OCI-LY7 (cell line): ENCODE measurements at regions not wholly inside any gene's neighbourhood (a gene's known extent, or its start where the extent isn't known, plus 50 kb on each side); places are given as distances from the start of the nearest gene placed in this dataset.

Experiments
- BruUV-seq: library from RNA; stranded (reverse); fragments of 400-500 nt; replicated peaks from 2 replicates; lab custom pipeline; 2021; lab: Mats Ljungman, UMichigan
- CTCF ChIA-PET: fragments of 300-600 bp; sonication (Branson Sonifier 250); formaldehyde crosslinking; loops from one replicate; lab custom pipeline; 2022; ENCODE audit warnings: antibody characterized with exemption; ENCODE audit not compliant: unreplicated experiment; lab: Charles Lee
- POLR2A ChIA-PET: fragments of 300-600 bp; sonication (Branson Sonifier 250); formaldehyde crosslinking; loops from one replicate; lab custom pipeline; 2022; ENCODE audit warnings: antibody characterized with exemption; lab: Charles Lee
- DNase-seq: peaks from one replicate; pipeline ENCODE4 v3.0.0-alpha.2; 2015; ENCODE audit warnings: low spot score
- H2AFZ ChIP-seq: fragments of 200-600 bp; sonication (generic), shearing (Covaris generic); 2 replicates; pipeline ENCODE4 v1.6.1; 2014; ENCODE audit warnings: mild to moderate bottlenecking, antibody characterized with exemption, low read length, moderate library complexity
- H3K27ac ChIP-seq: fragments of 200-600 bp; sonication (generic); 2 replicates; pipeline ENCODE4 v1.5.1; 2014; ENCODE audit warnings: mixed run types, low read depth, mild to moderate bottlenecking, moderate library complexity, low read length, inconsistent platforms; ENCODE audit not compliant: poor library complexity, severe bottlenecking
- H3K36me3 ChIP-seq: fragments of 200-600 bp; sonication (generic); 2 replicates; pipeline ENCODE4 v1.6.1; 2014; ENCODE audit warnings: mild to moderate bottlenecking, antibody characterized with exemption, low read length, moderate library complexity, mixed read lengths; ENCODE audit not compliant: insufficient read depth
- H3K4me1 ChIP-seq: fragments of 200-600 bp; sonication (generic); 2 replicates; pipeline ENCODE4 v1.5.1; 2014; ENCODE audit warnings: mild to moderate bottlenecking, low read length; ENCODE audit not compliant: insufficient read depth, poor library complexity, severe bottlenecking
- H3K4me2 ChIP-seq: fragments of 200-600 bp; sonication (generic); 2 replicates; pipeline ENCODE4 v1.6.1; 2014; ENCODE audit warnings: mild to moderate bottlenecking, low read length
- H3K4me3 ChIP-seq: fragments of 200-600 bp; sonication (generic); 2 replicates; pipeline ENCODE4 v1.5.1; 2014; ENCODE audit warnings: mild to moderate bottlenecking, low read depth, low read length; ENCODE audit not compliant: poor library complexity, severe bottlenecking
- H3K79me2 ChIP-seq: fragments of 200-600 bp; sonication (generic); 2 replicates; pipeline ENCODE4 v1.6.1; 2016; ENCODE audit warnings: low read depth, mild to moderate bottlenecking, low read length, moderate library complexity, mixed read lengths; ENCODE audit not compliant: insufficient read depth
- H3K9me2 ChIP-seq: fragments of 200-600 bp; sonication (generic); 2 replicates; pipeline ENCODE4 v1.6.1; 2016; ENCODE audit warnings: mild to moderate bottlenecking, low read length, mixed read lengths; ENCODE audit not compliant: insufficient read depth
- H3K9me3 ChIP-seq: fragments of 200-600 bp; sonication (generic); 2 replicates; pipeline ENCODE4 v1.6.1; 2014; ENCODE audit warnings: mild to moderate bottlenecking, mixed run types, low read length, mixed read lengths
- H4K20me1 ChIP-seq: fragments of 200-600 bp; sonication (generic); 2 replicates; pipeline ENCODE4 v1.6.1; 2014; ENCODE audit warnings: mild to moderate bottlenecking, antibody characterized with exemption, low read length, moderate library complexity, mixed read lengths; ENCODE audit not compliant: insufficient read depth
- CTCF ChIP-seq: fragments of 200-600 bp; sonication (generic); conservative IDR thresholded peaks from 2 replicates; pipeline ENCODE4 v1.5.1; 2014; ENCODE audit warnings: mild to moderate bottlenecking, antibody characterized with exemption, low read length, moderate library complexity, mixed read lengths
- EZH2phosphoT487 ChIP-seq: fragments of 200-600 bp; sonication (generic); IDR thresholded peaks from 2 replicates; pipeline ENCODE4 v1.6.1; 2018; ENCODE audit warnings: low read depth, borderline replicate concordance, mild to moderate bottlenecking, mixed run types, antibody characterized with exemption, low read length, moderate library complexity, mixed read lengths
- intact Hi-C: fragments of 100-400 bp; cut with micrococcal nuclease; formaldehyde crosslinking; loops from one replicate; pipeline ENCODE4 v1.10.0; 2022; ENCODE audit not compliant: unreplicated experiment

- no peak overlapping the region for H2AFZ ChIP-seq
- H3K4me2 ChIP-seq, result no peak overlapping the region
- no peaks in the 10 kb centered on the region for H3K9me2 ChIP-seq
- no peaks in the 10 kb centered on the region for H4K20me1 ChIP-seq
- no peak overlapping the region for H3K4me3 ChIP-seq
- TF ChIP-seq EZH2phosphoT487, result no peak
- no peak for TF ChIP-seq CTCF
- no peaks in the 10 kb centered on the region for H3K36me3 ChIP-seq
- no peak for DNase-seq
- intact Hi-C loops, result no loop called here
- no peaks in the 10 kb centered on the region for H3K79me2 ChIP-seq
- no peaks in the 10 kb centered on the region for H3K4me1 ChIP-seq
- no peak overlapping the region for H3K27ac ChIP-seq
- H3K9me3 ChIP-seq, result no peaks in the 10 kb centered on the region
- BruUV-seq, result no TSS peak
- POLR2A ChIA-PET, result interaction anchor here (0.6 to 0.7 kb wide), 2 partner anchors 94 to 619 kb away, joined by 3 read pairs; no protein-coding TSS in a partner anchor
- CTCF ChIA-PET, result no interaction called here
Measured at GRCh38 chr15:95021816-95022215, 790.5 kb downstream of the MCTP2 start.

- peak; percentile 71 for TF ChIP-seq CTCF
- TF ChIP-seq EZH2phosphoT487, result no peak
- Histone ChIP-seq H3K9me3 (no peaks in the 10 kb centered on the region), H4K20me1 (no peaks in the 10 kb centered on the region), H3K4me2 (no peak overlapping the region), H2AFZ (no peak overlapping the region), H3K4me3 (no peak overlapping the region), H3K27ac (no peak overlapping the region), H3K4me1 (no peaks in the 10 kb centered on the region), H3K79me2 (no peaks in the 10 kb centered on the region), H3K9me2 (no peaks in the 10 kb centered on the region), H3K36me3 (no peaks in the 10 kb centered on the region)
- DNase-seq, result peak; percentile 19
- CTCF ChIA-PET, result no interaction called here
- no TSS peak for BruUV-seq
- intact Hi-C loops, result no loop called here
- POLR2A ChIA-PET, result no interaction called here
Measured at GRCh38 chr15:95024351-95024750, 793.0 kb downstream of the MCTP2 start.

GRCh38 chr15:95025924-95026728 lies 794.8 kb downstream of the MCTP2 start:
- no peak for TF ChIP-seq EZH2phosphoT487
- peak; percentile 70 for TF ChIP-seq CTCF
- peak; percentile 19 for DNase-seq
- BruUV-seq, result no TSS peak
- ChIA-PET CTCF (no interaction called here), POLR2A (no interaction called here)
- Histone ChIP-seq H3K9me3 (no peaks in the 10 kb centered on the region), H3K4me1 (no peaks in the 10 kb centered on the region), H3K4me3 (no peak overlapping the region), H3K27ac (no peak overlapping the region), H3K4me2 (no peak overlapping the region), H3K36me3 (no peaks in the 10 kb centered on the region), H4K20me1 (no peaks in the 10 kb centered on the region), H2AFZ (no peak overlapping the region), H3K79me2 (no peaks in the 10 kb centered on the region), H3K9me2 (no peaks in the 10 kb centered on the region)
- intact Hi-C loops, result loop anchor here (5.0 kb wide), 1 partner anchor 266 kb away; no protein-coding TSS in a partner anchor
